H1 (cell line): ENCODE measurements at regions not wholly inside any gene's neighbourhood (a gene's known extent, or its start where the extent isn't known, plus 50 kb on each side); places are given as distances from the start of the nearest gene placed in this dataset.

Source experiments
- CTCF ChIA-PET: fragments of 300-600 bp; sonication (Branson Sonifier 250); formaldehyde crosslinking; loops from one replicate; lab custom pipeline; 2021; ENCODE audit not compliant: partially characterized antibody; lab: Charles Lee
- POLR2A ChIA-PET: fragments of 300-600 bp; sonication (Branson Sonifier 250); formaldehyde crosslinking; loops from one replicate; lab custom pipeline; 2021; ENCODE audit warnings: inconsistent platforms; ENCODE audit not compliant: partially characterized antibody; lab: Charles Lee
- DNase-seq, 2 experiments: peaks; one replicate each; pipeline versions ENCODE4 v3.0.0 to v3.0.0-alpha.2; 2010 to 2022; ENCODE audit warnings: low spot score in 2 of 2, low read depth in 1 of 2, mixed read lengths in 1 of 2
- FAIRE-seq: peaks from 2 replicates; lab custom pipeline; 2011; peaks lifted over from hg19 to GRCh38; lab: Jason Lieb, UNC
- H2AFZ ChIP-seq: 2 replicates; pipeline ENCODE4 v1.8.1; 2012; ENCODE audit warnings: low read length, inconsistent platforms
- H2AK5ac ChIP-seq: 2 replicates; pipeline ENCODE4 v1.6.1; 2013; ENCODE audit warnings: low read depth, low read length
- H2BK120ac ChIP-seq: replicated peaks from 2 replicates; pipeline ENCODE3; 2013; ENCODE audit warnings: low read depth, low read length, inconsistent platforms
- H2BK12ac ChIP-seq: 2 replicates; pipeline ENCODE4 v1.6.1; 2013; ENCODE audit warnings: low read depth, low read length
- H2BK15ac ChIP-seq: 2 replicates; pipeline ENCODE4 v1.6.1; 2013; ENCODE audit warnings: low read length
- H2BK20ac ChIP-seq: 2 replicates; pipeline ENCODE4 v1.6.1; 2013; ENCODE audit warnings: low read length
- H2BK5ac ChIP-seq: 2 replicates; pipeline ENCODE4 v1.6.1; 2013; ENCODE audit warnings: low read depth, low read length
- H3K14ac ChIP-seq: 2 replicates; pipeline ENCODE4 v1.6.1; 2013; ENCODE audit warnings: inconsistent platforms; ENCODE audit not compliant: insufficient read length
- H3K18ac ChIP-seq: 2 replicates; pipeline ENCODE4 v1.6.1; 2013; ENCODE audit warnings: low read length; ENCODE audit errors: extremely low read depth
- H3K23ac ChIP-seq: 2 replicates; pipeline ENCODE4 v1.6.1; 2013; ENCODE audit warnings: inconsistent platforms; ENCODE audit not compliant: insufficient read length
- H3K23me2 ChIP-seq: 2 replicates; pipeline ENCODE4 v1.6.1; 2013; ENCODE audit warnings: low read depth, low read length
- H3K27ac ChIP-seq: 2 replicates; pipeline ENCODE4 v1.6.1; 2011; ENCODE audit warnings: low read depth, low read length, inconsistent platforms
- H3K27me3 ChIP-seq, 4 experiments: replicated peaks in 1 of 4; 1 replicate in 1 of 4; 2 replicates in 3 of 4; pipeline versions ENCODE4 v1.6.1 to v1.8.1; 2011 to 2013; ENCODE audit warnings: low read length in 3 of 4, mild to moderate bottlenecking in 3 of 4, inconsistent platforms in 2 of 4, mixed read lengths in 2 of 4, moderate library complexity in 1 of 4; ENCODE audit not compliant: control insufficient read depth in 3 of 4, insufficient read depth in 3 of 4; ENCODE audit errors: extremely low read depth in 1 of 4
- H3K36me3 ChIP-seq, 4 experiments: 2 replicates each; pipeline versions ENCODE4 v1.6.1 to v1.8.1; 2011 to 2013; ENCODE audit warnings: mild to moderate bottlenecking in 4 of 4, low read length in 3 of 4, moderate library complexity in 2 of 4, control low read depth in 1 of 4, inconsistent platforms in 1 of 4; ENCODE audit not compliant: insufficient read depth in 4 of 4, control insufficient read depth in 2 of 4
- H3K4ac ChIP-seq: replicated peaks from 2 replicates; pipeline ENCODE3; 2013; ENCODE audit warnings: low read length, low read depth, mixed read lengths, inconsistent platforms; ENCODE audit not compliant: insufficient read length
- H3K4me1 ChIP-seq, 4 experiments: replicated peaks in 1 of 4; 1 replicate in 1 of 4; 2 replicates in 3 of 4; pipeline versions ENCODE4 v1.6.1 to v1.8.1; 2011 to 2013; ENCODE audit warnings: low read length in 3 of 4, inconsistent platforms in 2 of 4, mixed read lengths in 1 of 4; ENCODE audit not compliant: insufficient read depth in 4 of 4, control insufficient read depth in 3 of 4
- H3K4me2 ChIP-seq, 2 experiments: 2 replicates each; pipeline versions ENCODE4 v1.6.1 to v1.8.1; 2011 to 2013; ENCODE audit warnings: low read depth in 2 of 2, low read length in 2 of 2, control low read depth in 1 of 2, inconsistent platforms in 1 of 2, mild to moderate bottlenecking in 1 of 2; ENCODE audit not compliant: insufficient read depth in 1 of 2
- H3K4me3 ChIP-seq, 4 experiments: fragments of 200-600, 300-600 bp in 1 of 4; sonication (generic), shearing (Covaris generic), sonication (Bioruptor Twin) in 1 of 4; 2 replicates each; pipeline versions ENCODE4 v1.5.1 to v1.8.1; 2011 to 2016; ENCODE audit warnings: low read length in 4 of 4, low read depth in 3 of 4, control low read depth in 2 of 4, inconsistent platforms in 2 of 4, mild to moderate bottlenecking in 2 of 4, mixed read lengths in 1 of 4, moderate library complexity in 1 of 4; ENCODE audit not compliant: insufficient read depth in 2 of 4; ENCODE audit errors: extremely low read depth in 1 of 4
- H3K56ac ChIP-seq: replicated peaks from 2 replicates; pipeline ENCODE3; 2013; ENCODE audit warnings: low read depth, mild to moderate bottlenecking, mixed read lengths, low read length, inconsistent platforms; ENCODE audit not compliant: insufficient read length
- H3K79me1 ChIP-seq: 2 replicates; pipeline ENCODE4 v1.6.1; 2013; ENCODE audit warnings: low read depth, low read length, control low read depth
- H3K79me2 ChIP-seq, 2 experiments: 2 replicates each; pipeline versions ENCODE4 v1.6.1 to v1.8.1; 2012 to 2013; ENCODE audit warnings: low read length in 2 of 2, mild to moderate bottlenecking in 2 of 2, inconsistent platforms in 1 of 2; ENCODE audit not compliant: insufficient read depth in 2 of 2, control insufficient read depth in 1 of 2
- H3K9ac ChIP-seq, 4 experiments: replicated peaks in 1 of 4; 1 replicate in 1 of 4; 2 replicates in 3 of 4; pipeline versions ENCODE4 v1.6.1 to v1.8.1; 2011 to 2013; ENCODE audit warnings: low read depth in 3 of 4, low read length in 3 of 4, control low read depth in 2 of 4, mild to moderate bottlenecking in 2 of 4, moderate library complexity in 2 of 4, inconsistent platforms in 1 of 4; ENCODE audit errors: extremely low read depth in 1 of 4
- H3K9me3 ChIP-seq, 2 experiments: 2 replicates each; pipeline versions ENCODE4 v1.6.1 to v1.8.1; 2012 to 2013; ENCODE audit warnings: mild to moderate bottlenecking in 2 of 2, moderate library complexity in 2 of 2, control low read depth in 1 of 2, inconsistent platforms in 1 of 2, low read depth in 1 of 2, low read length in 1 of 2, mixed read lengths in 1 of 2; ENCODE audit not compliant: insufficient read depth in 2 of 2
- H4K20me1 ChIP-seq, 2 experiments: replicated peaks in 1 of 2; 2 replicates each; pipeline versions ENCODE3 to v1.8.1; 2011 to 2013; ENCODE audit warnings: inconsistent platforms in 2 of 2, low read length in 2 of 2, mild to moderate bottlenecking in 1 of 2; ENCODE audit not compliant: insufficient read depth in 2 of 2, control insufficient read depth in 1 of 2
- H4K5ac ChIP-seq: 2 replicates; pipeline ENCODE4 v1.6.1; 2013; ENCODE audit warnings: low read length, low read depth, mixed read lengths, inconsistent platforms; ENCODE audit not compliant: insufficient read length
- H4K8ac ChIP-seq: 2 replicates; pipeline ENCODE4 v1.8.0; 2013; ENCODE audit warnings: mild to moderate bottlenecking, moderate library complexity, low read length, inconsistent platforms; ENCODE audit not compliant: insufficient read depth; ENCODE audit errors: extremely low read depth
- H4K91ac ChIP-seq: replicated peaks from 2 replicates; pipeline ENCODE3; 2013; ENCODE audit warnings: low read length, mixed read lengths, inconsistent platforms; ENCODE audit not compliant: insufficient read length
- CHD1 ChIP-seq: IDR thresholded peaks from 2 replicates; pipeline ENCODE4 v1.6.1; 2012; ENCODE audit warnings: low read depth, low read length, improper control_type of control experiment
- CHD2 ChIP-seq: IDR thresholded peaks from 2 replicates; pipeline ENCODE4 v1.6.1; 2012; ENCODE audit warnings: low read length, improper control_type of control experiment
- EP300 ChIP-seq, 2 experiments: IDR thresholded peaks; 1 replicate in 1 of 2; 2 replicates in 1 of 2; pipeline ENCODE4 v1.6.1; 2011 to 2012; ENCODE audit warnings: low read depth in 2 of 2, low read length in 2 of 2, mild to moderate bottlenecking in 2 of 2, borderline replicate concordance in 1 of 2, inconsistent platforms in 1 of 2, moderate library complexity in 1 of 2
- GABPA ChIP-seq: IDR thresholded peaks from 2 replicates; pipeline ENCODE4 v1.6.1; 2011; ENCODE audit warnings: mild to moderate bottlenecking, low read length, moderate library complexity, borderline replicate concordance; ENCODE audit not compliant: insufficient read depth
- MAFK ChIP-seq: IDR thresholded peaks from 2 replicates; pipeline ENCODE4 v1.6.1; 2012; ENCODE audit warnings: low read depth, mild to moderate bottlenecking, improper control_type of control experiment, low read length
- POLR2AphosphoS5 ChIP-seq: IDR thresholded peaks from 2 replicates; pipeline ENCODE4 v1.6.1; 2011; ENCODE audit warnings: low read depth, low read length
- RBBP5 ChIP-seq: IDR thresholded peaks from 2 replicates; pipeline ENCODE4 v1.7.1; 2012; ENCODE audit warnings: low read depth, mild to moderate bottlenecking, inconsistent platforms, low read length, moderate library complexity, borderline replicate concordance
- SP2 ChIP-seq: IDR thresholded peaks from 2 replicates; pipeline ENCODE4 v1.6.1; 2012; ENCODE audit warnings: mild to moderate bottlenecking, low read length, inconsistent platforms
- SUZ12 ChIP-seq: fragments of 200-600 bp; sonication (generic); IDR thresholded peaks from 2 replicates; pipeline ENCODE4 v1.6.1; 2012; ENCODE audit warnings: mild to moderate bottlenecking, inconsistent platforms, low read length, moderate library complexity, mixed read lengths
- WGBS, 2 experiments: shearing (Covaris generic) in 1 of 2; methylation state at CpG; one replicate each; pipeline versions ENCODE4 v1.1.6 to v1.1.7; 2013 to 2015; ENCODE audit warnings: low lambda C conversion rate in 2 of 2, mixed read lengths in 2 of 2, inconsistent platforms in 1 of 2, low coverage in 1 of 2, missing lambda C conversion rate in 1 of 2; ENCODE audit not compliant: insufficient replicate concordance in 2 of 2, insufficient coverage in 1 of 2, insufficient read length in 1 of 2; ENCODE audit errors: extremely low coverage in 1 of 2, missing lambda C conversion rate in 1 of 2; 5-methylcytosine and 5-hydroxymethylcytosine counted together
- TF ChIP-seq, protein P1 (sequence below): IDR thresholded peaks from 2 replicates; pipeline ENCODE4 v1.6.1; 2012; ENCODE audit warnings: inconsistent platforms

DNA sequence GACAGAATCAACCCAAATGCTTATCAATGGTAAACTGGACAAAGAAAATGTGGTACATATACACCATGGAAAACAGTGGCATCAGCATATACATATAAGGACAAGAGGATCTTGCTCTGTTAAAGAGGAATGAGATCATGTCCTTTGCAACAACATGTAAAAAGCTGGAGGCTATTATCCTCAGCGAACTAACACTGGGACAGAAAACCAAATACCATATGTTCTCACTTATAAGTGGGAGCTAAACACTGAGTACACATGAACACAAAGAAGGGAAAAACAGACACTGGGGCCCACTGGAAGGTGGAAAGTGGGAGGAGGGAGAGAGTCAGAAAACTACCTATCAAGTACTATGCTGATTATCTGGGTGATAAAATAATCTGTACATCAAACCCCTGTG is 447.3 kb upstream of the MAF start:
- no peak overlapping the region for H2BK12ac ChIP-seq
- FAIRE-seq (no peak), DNase-seq (no peak)
- no peaks in the 10 kb centered on the region for H3K36me3 ChIP-seq
- no peak overlapping the region for H2AFZ ChIP-seq
- H2BK20ac ChIP-seq, result no peak overlapping the region
- H3K79me1 ChIP-seq, result no peaks in the 10 kb centered on the region
- H3K23me2 ChIP-seq, result no peaks in the 10 kb centered on the region
- H3K4me1 ChIP-seq, result no peaks in the 10 kb centered on the region
- H3K27me3 ChIP-seq, result no peaks in the 10 kb centered on the region
- TF ChIP-seq, protein P1, sequence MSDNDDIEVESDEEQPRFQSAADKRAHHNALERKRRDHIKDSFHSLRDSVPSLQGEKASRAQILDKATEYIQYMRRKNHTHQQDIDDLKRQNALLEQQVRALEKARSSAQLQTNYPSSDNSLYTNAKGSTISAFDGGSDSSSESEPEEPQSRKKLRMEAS, result no peak
- TF ChIP-seq RBBP5 (no peak), GABPA (no peak), SUZ12 (no peak), CHD1 (no peak), POLR2AphosphoS5 (no peak), MAFK (no peak), CHD2 (no peak), EP300 (IDR thresholded peaks at IDR 0.05; ENCODE audit: borderline replicate concordance in 1 of 2, low read depth in 2 of 2, low read length in 2 of 2) (no peak), SP2 (no peak)
- H3K9ac ChIP-seq, result no peak overlapping the region
- no peak overlapping the region for H4K91ac ChIP-seq
- no peak overlapping the region for H4K5ac ChIP-seq
- H4K8ac ChIP-seq, result no peak overlapping the region
- H2BK15ac ChIP-seq, result no peak overlapping the region
- no peak overlapping the region for H3K4me2 ChIP-seq
- H3K23ac ChIP-seq, result no peak overlapping the region
- no peak overlapping the region for H2BK120ac ChIP-seq
- WGBS, 2 experiments, result 94% methylated on average over 1 of the region's 1 CpG; no CpG with 5 or more reads in 1 of the 2 experiments
- H2BK5ac ChIP-seq, result no peak overlapping the region
- H3K79me2 ChIP-seq, result no peaks in the 10 kb centered on the region
- H3K18ac ChIP-seq, result no peak overlapping the region
- no peak overlapping the region for H3K14ac ChIP-seq
- H3K27ac ChIP-seq, result no peak overlapping the region
- H2AK5ac ChIP-seq, result no peak overlapping the region
- no peak overlapping the region for H3K4me3 ChIP-seq
- POLR2A ChIA-PET, result no interaction called here
- no peak overlapping the region for H3K4ac ChIP-seq
- no peak overlapping the region for H3K56ac ChIP-seq
- CTCF ChIA-PET, result no interaction called here
- no peaks in the 10 kb centered on the region for H4K20me1 ChIP-seq
- H3K9me3 ChIP-seq, result no peaks in the 10 kb centered on the region
